ENCODE measurements at regions not wholly inside any gene's neighbourhood (a gene's known extent, or its start where the extent isn't known, plus 50 kb on each side); places are given as distances from the start of the nearest gene placed in this dataset.

DNA sequence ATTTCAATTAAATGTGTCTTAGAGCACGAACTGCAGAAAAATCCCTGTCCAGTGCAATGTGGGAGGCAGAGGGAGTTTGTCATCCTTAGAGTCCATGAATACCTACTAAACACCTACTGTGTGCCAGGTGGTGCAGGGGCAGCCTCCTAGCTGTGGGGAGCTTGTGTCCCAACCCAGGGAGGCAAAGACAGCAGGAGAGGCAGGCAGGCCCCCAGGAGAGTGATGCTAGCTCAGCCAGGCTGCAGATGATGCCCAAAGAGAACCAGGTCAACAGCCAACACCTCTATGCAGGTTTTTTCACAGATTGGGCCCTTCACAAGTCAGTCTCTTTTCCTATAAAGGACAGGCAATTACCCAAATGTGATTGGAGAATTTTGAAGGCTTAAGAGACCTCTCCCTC lies 108.2 kb upstream of the UQCRFS1 start:
- no peak overlapping the region for H3K27ac ChIP-seq
- H3K4me3 ChIP-seq: no peak overlapping the region
- H3K4me1 ChIP-seq (ENCODE audit: low read depth): no peaks in the 10 kb centered on the region
- DNase-seq (ENCODE audit: low read depth in 1 of 2, low spot score in 1 of 2): no peak
- H3K9me3 ChIP-seq (ENCODE audit: low read depth): no peaks in the 10 kb centered on the region
- no peaks in the 10 kb centered on the region for H3K36me3 ChIP-seq
- TF ChIP-seq, protein P1, sequence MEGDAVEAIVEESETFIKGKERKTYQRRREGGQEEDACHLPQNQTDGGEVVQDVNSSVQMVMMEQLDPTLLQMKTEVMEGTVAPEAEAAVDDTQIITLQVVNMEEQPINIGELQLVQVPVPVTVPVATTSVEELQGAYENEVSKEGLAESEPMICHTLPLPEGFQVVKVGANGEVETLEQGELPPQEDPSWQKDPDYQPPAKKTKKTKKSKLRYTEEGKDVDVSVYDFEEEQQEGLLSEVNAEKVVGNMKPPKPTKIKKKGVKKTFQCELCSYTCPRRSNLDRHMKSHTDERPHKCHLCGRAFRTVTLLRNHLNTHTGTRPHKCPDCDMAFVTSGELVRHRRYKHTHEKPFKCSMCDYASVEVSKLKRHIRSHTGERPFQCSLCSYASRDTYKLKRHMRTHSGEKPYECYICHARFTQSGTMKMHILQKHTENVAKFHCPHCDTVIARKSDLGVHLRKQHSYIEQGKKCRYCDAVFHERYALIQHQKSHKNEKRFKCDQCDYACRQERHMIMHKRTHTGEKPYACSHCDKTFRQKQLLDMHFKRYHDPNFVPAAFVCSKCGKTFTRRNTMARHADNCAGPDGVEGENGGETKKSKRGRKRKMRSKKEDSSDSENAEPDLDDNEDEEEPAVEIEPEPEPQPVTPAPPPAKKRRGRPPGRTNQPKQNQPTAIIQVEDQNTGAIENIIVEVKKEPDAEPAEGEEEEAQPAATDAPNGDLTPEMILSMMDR (IDR thresholded peaks at IDR 0.05; ENCODE audit: low read depth, low read length): no peak
- no peaks in the 10 kb centered on the region for H3K27me3 ChIP-seq

DNA sequence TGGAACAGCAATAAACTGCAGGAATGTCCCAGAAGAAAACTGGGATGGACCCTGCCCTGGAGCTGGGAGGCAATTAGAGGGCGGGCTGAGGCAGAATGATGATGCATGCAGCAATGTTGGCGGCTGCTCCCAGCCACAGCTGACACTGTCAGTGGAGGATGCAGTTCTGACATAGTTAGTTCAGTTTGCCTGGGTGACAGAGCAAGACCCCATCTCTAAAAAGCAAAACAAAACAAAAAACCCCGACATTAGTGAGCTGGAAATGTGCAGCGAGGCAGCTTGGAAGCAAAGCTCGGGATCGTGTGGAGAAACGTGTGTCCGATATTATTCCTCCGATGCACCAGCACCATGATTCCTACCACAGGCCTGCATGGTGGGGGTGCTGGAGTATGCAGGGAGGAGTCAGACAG lies 110.1 kb upstream of the UQCRFS1 start:
- Histone ChIP-seq H3K27me3 (no peaks in the 10 kb centered on the region), H3K9me3 (ENCODE audit: low read depth) (no peaks in the 10 kb centered on the region), H3K4me3 (no peak overlapping the region), H3K27ac (no peak overlapping the region), H3K4me1 (ENCODE audit: low read depth) (no peaks in the 10 kb centered on the region), H3K36me3 (no peaks in the 10 kb centered on the region)
- DNase-seq (ENCODE audit: low read depth in 1 of 2, low spot score in 1 of 2): no peak
- TF ChIP-seq, protein P1 (IDR thresholded peaks at IDR 0.05; ENCODE audit: low read depth, low read length): no peak

DNA sequence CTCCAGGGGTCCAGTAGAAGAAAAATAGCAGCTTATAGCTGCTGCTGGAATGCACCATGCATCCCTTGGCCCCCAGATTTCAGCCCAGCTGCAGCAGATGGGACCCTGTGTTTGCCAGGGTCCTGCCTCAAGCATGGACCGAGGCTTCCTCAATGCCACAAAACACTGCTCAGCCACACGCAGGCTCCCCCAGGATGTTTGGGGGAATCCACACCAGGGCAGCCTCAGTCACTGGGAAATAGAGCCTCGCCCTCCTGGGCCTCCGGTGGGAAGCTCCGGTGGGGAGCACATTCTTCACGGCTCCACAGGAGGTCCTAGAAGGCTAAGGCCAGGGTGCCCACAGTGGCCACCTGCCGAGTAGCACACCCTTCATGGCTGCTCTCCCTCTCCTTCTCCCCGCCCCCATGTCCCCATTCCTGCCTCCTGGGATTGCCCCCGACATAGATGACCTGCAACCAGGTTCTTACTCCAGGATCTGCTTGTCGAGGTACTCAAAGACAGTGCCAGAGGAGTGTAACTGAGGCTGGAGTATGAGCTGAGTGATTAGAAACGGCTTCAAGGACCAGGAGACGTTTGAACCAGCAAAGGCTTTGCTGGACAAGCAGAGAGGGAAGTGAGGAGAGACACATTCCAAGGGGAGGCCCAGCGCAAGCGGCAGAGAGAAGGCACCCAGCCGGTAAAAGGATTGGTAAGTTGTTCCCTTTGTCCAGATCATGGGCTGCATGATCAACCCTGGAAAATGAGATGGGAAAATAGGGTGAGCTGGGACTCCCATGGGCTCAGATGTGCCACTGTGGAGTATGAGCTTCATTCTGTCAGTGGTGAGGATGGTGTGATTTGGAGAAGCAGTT lies 110.7 kb upstream of the UQCRFS1 start:
- no peaks in the 10 kb centered on the region for H3K36me3 ChIP-seq
- TF ChIP-seq, protein P1 (IDR thresholded peaks at IDR 0.05; ENCODE audit: low read depth, low read length): no peak
- H3K4me3 ChIP-seq: no peak overlapping the region
- no peak overlapping the region for H3K27ac ChIP-seq
- H3K9me3 ChIP-seq (ENCODE audit: low read depth): no peaks in the 10 kb centered on the region
- no peaks in the 10 kb centered on the region for H3K27me3 ChIP-seq
- no peak for DNase-seq (ENCODE audit: low read depth in 1 of 2, low spot score in 1 of 2)
- H3K4me1 ChIP-seq (ENCODE audit: low read depth): no peaks in the 10 kb centered on the region

DNA sequence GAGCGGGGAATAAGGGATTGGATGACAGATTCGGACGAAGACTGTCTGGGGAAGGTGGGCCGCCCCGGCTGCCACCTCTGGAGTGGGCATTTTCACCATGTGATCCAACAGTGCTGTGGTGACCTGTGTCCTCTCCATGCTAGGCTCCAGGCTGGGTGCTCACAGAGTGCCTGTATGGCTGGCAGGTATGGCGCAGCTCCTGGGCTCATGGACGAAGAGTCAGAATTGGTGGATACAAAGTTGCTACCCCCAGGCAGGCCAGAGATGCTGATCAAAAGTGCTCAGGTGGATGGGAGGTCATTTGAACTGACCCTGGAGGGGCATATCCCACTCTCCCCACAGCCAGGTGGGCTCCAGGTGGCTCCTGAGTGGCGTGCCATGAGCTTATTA lies 111.3 kb upstream of the UQCRFS1 start:
- Histone ChIP-seq H3K36me3 (no peaks in the 10 kb centered on the region), H3K27me3 (no peaks in the 10 kb centered on the region), H3K4me1 (ENCODE audit: low read depth) (no peaks in the 10 kb centered on the region), H3K9me3 (ENCODE audit: low read depth) (no peaks in the 10 kb centered on the region), H3K4me3 (no peak overlapping the region), H3K27ac (no peak overlapping the region)
- TF ChIP-seq, protein P1 (IDR thresholded peaks at IDR 0.05; ENCODE audit: low read depth, low read length): no peak
- no peak for DNase-seq (ENCODE audit: low read depth in 1 of 2, low spot score in 1 of 2)

DNA sequence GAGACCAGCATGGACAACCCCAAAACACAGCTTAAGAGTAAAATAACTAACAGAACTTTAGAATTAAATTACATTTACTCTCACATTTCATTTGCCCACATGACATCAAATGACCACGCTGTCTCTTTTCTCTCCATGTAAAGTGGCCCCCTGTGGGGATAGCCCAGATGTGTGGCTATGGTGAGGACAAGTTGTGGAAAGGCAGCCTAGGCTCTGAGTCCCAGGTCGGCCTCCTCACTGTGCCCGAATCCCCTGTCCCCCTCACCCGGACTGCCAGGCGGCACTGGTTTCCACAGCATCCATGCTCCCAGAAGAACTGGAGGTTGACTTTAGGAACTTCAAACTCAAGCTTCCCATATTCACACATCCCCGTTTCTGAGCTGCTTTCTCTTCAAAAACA lies 111.8 kb upstream of the UQCRFS1 start:
- TF ChIP-seq, protein P1 (IDR thresholded peaks at IDR 0.05; ENCODE audit: low read depth, low read length): no peak

More for the DNA sequence above, 111.8 kb upstream of the UQCRFS1 start:
- no peaks in the 10 kb centered on the region for H3K4me1 ChIP-seq (ENCODE audit: low read depth)
- H3K36me3 ChIP-seq: no peaks in the 10 kb centered on the region
- H3K9me3 ChIP-seq (ENCODE audit: low read depth): no peaks in the 10 kb centered on the region
- DNase-seq (ENCODE audit: low read depth in 1 of 2, low spot score in 1 of 2): no peak
- H3K4me3 ChIP-seq: no peak overlapping the region
- H3K27me3 ChIP-seq: no peaks in the 10 kb centered on the region
- no peak overlapping the region for H3K27ac ChIP-seq

All from cardiac muscle cell (in vitro differentiated cells and primary cell).